Stimulated activated CD4-positive, alpha-beta T cell treated with anti-CD3 and anti-CD28 coated beads, Interleukin-2, amount 100 ng/mL, for 48 hours (primary cell): ENCODE measurements at regions not wholly inside any gene's neighbourhood (a gene's known extent, or its start where the extent isn't known, plus 50 kb on each side); places are given as distances from the start of the nearest gene placed in this dataset.
A peak's percentile ranks its signal among the peaks of the same experiment; 100 is the strongest.

ENCODE experiments used
- DNase-seq, 2 donors: peaks; one replicate each; pipeline ENCODE4 v3.0.0-alpha.2; 2020

- no peak for DNase-seq
Measured at GRCh38 chr5:77948476-77948875, 172.3 kb upstream of the TBCA start.

GRCh38 chr5:77947041-77947428, 170.9 kb upstream of the TBCA start:
- no peak for DNase-seq

- no peak for DNase-seq
Measured at GRCh38 chr5:77946381-77947040, 170.4 kb upstream of the TBCA start.

- no peak for DNase-seq
Measured at GRCh38 chr5:77945874-77946273, 169.7 kb upstream of the TBCA start.

- DNase-seq = no peak
Measured at GRCh38 chr5:77944757-77945340, 168.7 kb upstream of the TBCA start.

GRCh38 chr5:77943851-77944250, 167.7 kb upstream of the TBCA start:
- DNase-seq = no peak

- DNase-seq = no peak
Measured at GRCh38 chr5:77942578-77943239, 166.6 kb upstream of the TBCA start.

GRCh38 chr5:77937015-77937908, 161.1 kb upstream of the TBCA start:
- DNase-seq = no peak

GRCh38 chr5:77936365-77936693, 160.2 kb upstream of the TBCA start:
- no peak for DNase-seq

GRCh38 chr5:77935506-77936364, 159.6 kb upstream of the TBCA start:
- peak in 1 of 2 donors; percentile 4 for DNase-seq

- DNase-seq = no peak
Measured at GRCh38 chr5:77928776-77929300, 152.7 kb upstream of the TBCA start.

GRCh38 chr5:77926337-77926736, 150.2 kb upstream of the TBCA start:
- DNase-seq = no peak

- DNase-seq = no peak
Measured at GRCh38 chr5:77925503-77925902, 149.4 kb upstream of the TBCA start.

GRCh38 chr5:77924081-77924480, 147.9 kb upstream of the TBCA start:
- DNase-seq = no peak

GRCh38 chr5:77923666-77924065, 147.5 kb upstream of the TBCA start:
- DNase-seq = no peak

- DNase-seq = no peak
Measured at GRCh38 chr5:77921094-77921768, 145.1 kb upstream of the TBCA start.

- DNase-seq = no peak
Measured at GRCh38 chr5:77920359-77921058, 144.4 kb upstream of the TBCA start.

- DNase-seq = no peak
Measured at GRCh38 chr5:77915346-77915745, 139.2 kb upstream of the TBCA start.

GRCh38 chr5:77912721-77913120, 136.6 kb upstream of the TBCA start:
- no peak for DNase-seq

- no peak for DNase-seq
Measured at GRCh38 chr5:77910602-77911188, 134.6 kb upstream of the TBCA start.

GRCh38 chr5:77909237-77909636, 133.1 kb upstream of the TBCA start:
- DNase-seq = no peak
